ENCODE measurements at regions not wholly inside any gene's neighbourhood (a gene's known extent, or its start where the extent isn't known, plus 50 kb on each side); places are given as distances from the start of the nearest gene placed in this dataset.
"Not testable (repeated sequence)": the region's sequence is repeated elsewhere in the genome, so short reads cannot be mapped to it uniquely, and the experiment has no call there.

- not testable (repeated sequence) for TF ChIP-seq POLR2A (IDR thresholded peaks at IDR 0.05; ENCODE audit: low read depth, low read length); POLR2AphosphoS5 (IDR thresholded peaks at IDR 0.05; ENCODE audit: low read depth, low read length); TAF1 (IDR thresholded peaks at IDR 0.05; ENCODE audit: low read depth, low read length); SPI1 (IDR thresholded peaks at IDR 0.05; ENCODE audit: low read depth, low read length); PAX5 (IDR thresholded peaks at IDR 0.05; ENCODE audit: insufficient read depth, low read length, severe bottlenecking); POU2F2 (IDR thresholded peaks at IDR 0.05; ENCODE audit: low read depth, low read length)
These were observed 367.5 kb upstream of the SFSWAP start for GRCh38 chr12:131343436-131343835.

Data from GM12891 (cell line).